ENCODE measurements at regions not wholly inside any gene's neighbourhood (a gene's known extent, or its start where the extent isn't known, plus 50 kb on each side); places are given as distances from the start of the nearest gene placed in this dataset.

GRCh38 chr18:73660931-73661856 lies 486.4 kb downstream of the FBXO15 start:
- Histone ChIP-seq H3K9ac (ENCODE audit: control insufficient read depth, insufficient read depth, low read length) (no peak overlapping the region), H3K36me3 (ENCODE audit: control insufficient read depth in 2 of 2, insufficient read depth in 2 of 2, low read length in 1 of 2) (no peaks in the 10 kb centered on the region), H3K4me3 (no peak overlapping the region), H2AFZ (ENCODE audit: control insufficient read depth, low read depth, low read length) (no peak overlapping the region), H4K20me1 (ENCODE audit: control insufficient read depth, insufficient read depth) (no peaks in the 10 kb centered on the region), H3K79me2 (ENCODE audit: control insufficient read depth, insufficient read depth, low read length) (no peaks in the 10 kb centered on the region), H3K9me3 (replicated peaks; ENCODE audit: control insufficient read depth, insufficient read depth, low read length) (no peaks in the 10 kb centered on the region), H3K4me2 (ENCODE audit: control insufficient read depth, insufficient read depth) (no peak overlapping the region), H3K27ac (ENCODE audit: control insufficient read depth, insufficient read depth) (no peak overlapping the region), H3K4me1 (ENCODE audit: control insufficient read depth, insufficient read depth, low read length) (no peaks in the 10 kb centered on the region), H3K27me3 (replicated peaks in 1 of 2; ENCODE audit: control insufficient read depth in 2 of 2, insufficient read depth in 2 of 2, low read length in 1 of 2) (no peaks in the 10 kb centered on the region)
- ATAC-seq (no peak), FAIRE-seq (no peak), DNase-seq (ENCODE audit: low read depth, low spot score) (no peak)
- ChIA-PET CTCF (no interaction called here), POLR2A (no interaction called here), RAD21 (ENCODE audit: unreplicated experiment) (no interaction called here), SMC1A (ENCODE audit: uncharacterized antibody, unreplicated experiment) (no interaction called here)
- in situ Hi-C loops (cut with MboI) (no loop called here), intact Hi-C loops (cut with micrococcal nuclease; ENCODE audit: unreplicated experiment) (no loop called here)
- BruUV-seq (replicated peaks): no TSS peak
- TF ChIP-seq STAT1 (conservative IDR thresholded peaks at IDR 0.05) (no peak), SPI1 (IDR thresholded peaks at IDR 0.05; ENCODE audit: borderline replicate concordance, insufficient read depth, low read depth, low read length) (no peak), SUPT20H (IDR thresholded peaks at IDR 0.05; ENCODE audit: borderline replicate concordance, control insufficient read depth, low read depth, low read length) (no peak), ASH2L (IDR thresholded peaks at IDR 0.05; ENCODE audit: borderline replicate concordance, low read depth) (no peak), TAF1 (IDR thresholded peaks at IDR 0.05; ENCODE audit: borderline replicate concordance, low read depth, low read length) (no peak), SREBF1 (IDR thresholded peaks at IDR 0.05; ENCODE audit: low read length) (no peak), ZBTB40 (IDR thresholded peaks at IDR 0.05; ENCODE audit: borderline replicate concordance) (no peak)
- WGBS (ENCODE audit: insufficient coverage, insufficient replicate concordance, low lambda C conversion rate, missing lambda C conversion rate): 21% methylated on average over 5 of the region's 5 CpGs
